HepG2 (cell line): ENCODE measurements at regions not wholly inside any gene's neighbourhood (a gene's known extent, or its start where the extent isn't known, plus 50 kb on each side); places are given as distances from the start of the nearest gene placed in this dataset.

Experiments
- ATAC-seq: fragments of 200-7000 bp; cut with Tn5 transposase; 3 replicates; pipeline ENCODE4 v1.9.1; 2020; ENCODE audit warnings: mild to moderate bottlenecking, moderate library complexity
- BruUV-seq: library from RNA; stranded (reverse); fragments of 400-500 nt; replicated peaks from 2 replicates; lab custom pipeline; 2021; lab: Mats Ljungman, UMichigan
- CTCF ChIA-PET: fragments of 300-600 bp; formaldehyde crosslinking; extraction: SDS; loops from one replicate; lab custom pipeline; 2021; ENCODE audit warnings: low total read pairs, inconsistent platforms, low intra/inter-chr PET ratio; lab: Yijun Ruan, JAX
- POLR2A ChIA-PET: fragments of 350-600 bp; sonication (Branson Sonifier 250); formaldehyde crosslinking; loops from one replicate; lab custom pipeline; 2020; ENCODE audit warnings: antibody characterized with exemption, inconsistent platforms; lab: Yijun Ruan, JAX
- DNase-seq: peaks from one replicate; pipeline ENCODE4 v3.0.0-alpha.2; 2015; ENCODE audit warnings: low spot score
- FAIRE-seq: peaks from 3 replicates; lab custom pipeline; 2011; peaks lifted over from hg19 to GRCh38; lab: Jason Lieb, UNC
- H2AFZ ChIP-seq: one replicate; pipeline ENCODE4 v1.6.1; 2011; ENCODE audit warnings: low read length, inconsistent platforms
- H3K27ac ChIP-seq: fragments of 300-600 bp; 3 replicates; pipeline ENCODE4 v1.8.0; 2011; ENCODE audit warnings: mixed run types, mild to moderate bottlenecking, mixed read lengths, low read length, inconsistent platforms; ENCODE audit not compliant: insufficient read depth; ENCODE audit errors: extremely low read length
- H3K27me3 ChIP-seq, 2 experiments: fragments of 200-600 bp in 1 of 2; 2 replicates in 1 of 2; 3 replicates in 1 of 2; pipeline versions ENCODE4 v1.6.0 to v1.8.0; 2011; ENCODE audit warnings: low read length in 2 of 2, mild to moderate bottlenecking in 2 of 2, moderate library complexity in 2 of 2, inconsistent platforms in 1 of 2; ENCODE audit not compliant: insufficient read depth in 2 of 2, control insufficient read depth in 1 of 2
- H3K36me3 ChIP-seq, 2 experiments: fragments of 200-600 bp in 1 of 2; replicated peaks in 1 of 2; 2 replicates in 1 of 2; 3 replicates in 1 of 2; pipeline versions ENCODE4 v1.5.1 to v1.8.0; 2011; ENCODE audit warnings: low read length in 2 of 2, inconsistent platforms in 1 of 2; ENCODE audit not compliant: insufficient read depth in 2 of 2, control insufficient read depth in 1 of 2
- H3K4me1 ChIP-seq: 2 replicates; pipeline ENCODE4 v1.5.1; 2012; ENCODE audit warnings: low read length, inconsistent platforms; ENCODE audit not compliant: insufficient read depth
- H3K4me2 ChIP-seq: 2 replicates; pipeline ENCODE4 v1.6.0; 2011; ENCODE audit warnings: low read depth, low read length, inconsistent platforms
- H3K4me3 ChIP-seq, 3 experiments: fragments of 200-600 bp in 1 of 3; sonication (generic), shearing (Covaris generic) in 1 of 3; replicated peaks in 1 of 3; 2 replicates each; pipeline ENCODE4 v1.5.1; 2011 to 2016; ENCODE audit warnings: low read length in 3 of 3, inconsistent platforms in 2 of 3, low read depth in 2 of 3, mild to moderate bottlenecking in 2 of 3, control low read depth in 1 of 3, mixed read lengths in 1 of 3; ENCODE audit not compliant: insufficient read depth in 1 of 3
- H3K79me2 ChIP-seq: one replicate; pipeline ENCODE4 v1.6.1; 2011; ENCODE audit warnings: low read length, inconsistent platforms; ENCODE audit not compliant: insufficient read depth
- H3K9ac ChIP-seq: 2 replicates; pipeline ENCODE4 v1.6.0; 2011; ENCODE audit warnings: mild to moderate bottlenecking, low read depth, low read length, inconsistent platforms; ENCODE audit not compliant: insufficient read depth
- H3K9me3 ChIP-seq: 2 replicates; pipeline ENCODE4 v1.5.1; 2012; ENCODE audit warnings: mild to moderate bottlenecking, low read length
- H4K20me1 ChIP-seq: 2 replicates; pipeline ENCODE4 v1.6.0; 2011; ENCODE audit warnings: inconsistent platforms, mild to moderate bottlenecking, low read length, moderate library complexity; ENCODE audit not compliant: insufficient read depth
- CREB1 ChIP-seq, 2 experiments: fragments of 450-650 bp in 1 of 2; IDR thresholded peaks; 2 replicates each; pipeline ENCODE4 v1.6.1; 2016 to 2017; ENCODE audit warnings: control low read depth in 1 of 2, mild to moderate bottlenecking in 1 of 2, missing compliant biosample characterization in 1 of 2, missing genetic modification characterization in 1 of 2
- ETV5 ChIP-seq: IDR thresholded peaks from 2 replicates; pipeline ENCODE4 v1.6.1; 2018; ENCODE audit warnings: missing biosample characterization, missing genetic modification reagents, inconsistent platforms, borderline replicate concordance
- HNF4G ChIP-seq, 2 experiments: sonication (generic) in 1 of 2; formaldehyde crosslinking in 1 of 2; IDR thresholded peaks; 2 replicates each; pipeline versions ENCODE4 v1.4.0 to v1.6.1; 2011 to 2020; ENCODE audit warnings: borderline replicate concordance in 2 of 2, low read depth in 2 of 2, mild to moderate bottlenecking in 2 of 2, low read length in 1 of 2, missing genetic modification reagents in 1 of 2, moderate library complexity in 1 of 2
- PAWR ChIP-seq: sonication (generic); formaldehyde crosslinking; IDR thresholded peaks from 2 replicates; pipeline ENCODE4 v1.4.0; 2020; ENCODE audit warnings: missing genetic modification reagents, mild to moderate bottlenecking, borderline replicate concordance
- PHF8 ChIP-seq: sonication (generic); formaldehyde crosslinking; IDR thresholded peaks from 2 replicates; pipeline ENCODE4 v1.5.0; 2020; ENCODE audit warnings: missing genetic modification reagents
- ZNF121 ChIP-seq: sonication (generic); formaldehyde crosslinking; IDR thresholded peaks from 2 replicates; pipeline ENCODE4 v1.5.0; 2020; ENCODE audit warnings: mild to moderate bottlenecking, missing genetic modification reagents
- ZNF234 ChIP-seq: sonication (generic); formaldehyde crosslinking; conservative IDR thresholded peaks from 2 replicates; pipeline ENCODE4 v1.5.1; 2020; ENCODE audit warnings: mild to moderate bottlenecking, missing genetic modification reagents
- ZNF761 ChIP-seq: sonication (generic); formaldehyde crosslinking; conservative IDR thresholded peaks from 2 replicates; pipeline ENCODE4 v1.4.0; 2020; ENCODE audit warnings: mild to moderate bottlenecking, missing genetic modification reagents
- ZSCAN9 ChIP-seq: IDR thresholded peaks from 2 replicates; pipeline ENCODE4 v1.6.1; 2016; ENCODE audit warnings: borderline replicate concordance
- WGBS: methylation state at CpG from one replicate; pipeline ENCODE4 v1.1.6; 2017; ENCODE audit warnings: low lambda C conversion rate; 5-methylcytosine and 5-hydroxymethylcytosine counted together
- in situ Hi-C: cut with HindIII; loops from 2 replicates; pipeline ENCODE4 v1.10.0; 2017; ENCODE audit warnings: low pct_unique_long_range_greater_than_20kb; ENCODE audit not compliant: extremely low pct_ligation_motif_present
- intact Hi-C: fragments of 100-400 bp; cut with micrococcal nuclease; formaldehyde crosslinking; loops from one replicate; pipeline ENCODE4 v1.10.0; 2022; ENCODE audit not compliant: unreplicated experiment
- TF ChIP-seq, protein P1 (sequence below): sonication (generic); formaldehyde crosslinking; IDR thresholded peaks from 2 replicates; pipeline ENCODE4 v1.4.0; 2020; ENCODE audit warnings: missing genetic modification reagents
- TF ChIP-seq, protein P2 (sequence below): sonication (generic); formaldehyde crosslinking; IDR thresholded peaks from 2 replicates; pipeline ENCODE4 v1.5.1; 2020; ENCODE audit warnings: missing genetic modification reagents, mild to moderate bottlenecking, borderline replicate concordance
- TF ChIP-seq, protein P3 (sequence below): sonication (generic); formaldehyde crosslinking; IDR thresholded peaks from 2 replicates; pipeline ENCODE4 v1.4.0; 2020; ENCODE audit warnings: missing genetic modification reagents
- TF ChIP-seq, protein P4 (sequence below): IDR thresholded peaks from 2 replicates; pipeline ENCODE4 v1.6.1; 2016

DNA sequence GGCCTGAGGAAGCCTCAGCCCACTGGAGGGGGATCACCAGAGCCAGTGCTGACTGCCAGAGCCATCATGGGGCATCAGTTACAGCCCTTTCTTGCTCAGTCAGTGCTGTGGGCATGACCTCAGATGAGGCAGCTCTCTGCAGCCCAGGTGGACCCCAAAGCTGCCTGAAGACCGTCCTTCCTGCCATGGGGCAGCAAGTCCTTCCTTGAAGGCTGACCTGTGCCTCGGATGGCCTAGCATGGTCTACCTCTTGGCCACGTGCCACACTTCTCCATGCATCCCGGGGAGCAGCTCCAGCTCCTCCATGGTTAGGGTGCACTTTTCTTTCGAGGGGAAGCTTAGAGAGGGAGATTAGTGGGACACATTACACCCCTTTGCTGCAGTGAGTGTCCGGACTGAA, 233.4 kb downstream of the VAPA start:
- no peaks in the 10 kb centered on the region; a peak in 1 of 5 replicates for H3K27me3 ChIP-seq
- H4K20me1 ChIP-seq = no peaks in the 10 kb centered on the region
- BruUV-seq = no TSS peak
- no peak overlapping the region for H3K4me3 ChIP-seq
- no peak for FAIRE-seq
- H3K4me1 ChIP-seq = 0 out of 2 replicates have a peak, but pooled peaks cover under 1% of the 10 kb centered on the region
- no peak for DNase-seq
- ChIA-PET POLR2A (no interaction called here), CTCF (no interaction called here)
- H3K9ac ChIP-seq = no peak overlapping the region
- intact Hi-C loops (no loop called here), in situ Hi-C loops (no loop called here)
- no peak for ATAC-seq
- no peaks in the 10 kb centered on the region for H3K79me2 ChIP-seq
- H2AFZ ChIP-seq = no peak overlapping the region
- 40% methylated on average over 1 of the region's 6 CpGs for WGBS
- no peak overlapping the region for H3K4me2 ChIP-seq
- no peak overlapping the region for H3K27ac ChIP-seq
- H3K36me3 ChIP-seq = no peaks in the 10 kb centered on the region
- H3K9me3 ChIP-seq = no peaks in the 10 kb centered on the region
- TF ChIP-seq ZNF761 (no peak), CREB1 (IDR thresholded peaks at IDR 0.05) (no peak), CREB1 (CRISPR knock-in tag; IDR thresholded peaks at IDR 0.05) (no peak), ZSCAN9 (CRISPR knock-in tag) (no peak), PAWR (no peak), ZNF121 (CRISPR knock-in tag) (no peak), PHF8 (CRISPR knock-in tag) (no peak), ZNF234 (CRISPR knock-in tag) (no peak), HNF4G (IDR thresholded peaks at IDR 0.05; ENCODE audit: borderline replicate concordance, low read depth, low read length) (no peak), HNF4G (CRISPR knock-in tag; IDR thresholded peaks at IDR 0.05; ENCODE audit: borderline replicate concordance, low read depth) (no peak), ETV5 (CRISPR knock-in tag) (no peak)
- TF ChIP-seq, protein P1, sequence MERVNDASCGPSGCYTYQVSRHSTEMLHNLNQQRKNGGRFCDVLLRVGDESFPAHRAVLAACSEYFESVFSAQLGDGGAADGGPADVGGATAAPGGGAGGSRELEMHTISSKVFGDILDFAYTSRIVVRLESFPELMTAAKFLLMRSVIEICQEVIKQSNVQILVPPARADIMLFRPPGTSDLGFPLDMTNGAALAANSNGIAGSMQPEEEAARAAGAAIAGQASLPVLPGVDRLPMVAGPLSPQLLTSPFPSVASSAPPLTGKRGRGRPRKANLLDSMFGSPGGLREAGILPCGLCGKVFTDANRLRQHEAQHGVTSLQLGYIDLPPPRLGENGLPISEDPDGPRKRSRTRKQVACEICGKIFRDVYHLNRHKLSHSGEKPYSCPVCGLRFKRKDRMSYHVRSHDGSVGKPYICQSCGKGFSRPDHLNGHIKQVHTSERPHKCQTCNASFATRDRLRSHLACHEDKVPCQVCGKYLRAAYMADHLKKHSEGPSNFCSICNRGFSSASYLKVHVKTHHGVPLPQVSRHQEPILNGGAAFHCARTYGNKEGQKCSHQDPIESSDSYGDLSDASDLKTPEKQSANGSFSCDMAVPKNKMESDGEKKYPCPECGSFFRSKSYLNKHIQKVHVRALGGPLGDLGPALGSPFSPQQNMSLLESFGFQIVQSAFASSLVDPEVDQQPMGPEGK = no peak
- TF ChIP-seq, protein P2, sequence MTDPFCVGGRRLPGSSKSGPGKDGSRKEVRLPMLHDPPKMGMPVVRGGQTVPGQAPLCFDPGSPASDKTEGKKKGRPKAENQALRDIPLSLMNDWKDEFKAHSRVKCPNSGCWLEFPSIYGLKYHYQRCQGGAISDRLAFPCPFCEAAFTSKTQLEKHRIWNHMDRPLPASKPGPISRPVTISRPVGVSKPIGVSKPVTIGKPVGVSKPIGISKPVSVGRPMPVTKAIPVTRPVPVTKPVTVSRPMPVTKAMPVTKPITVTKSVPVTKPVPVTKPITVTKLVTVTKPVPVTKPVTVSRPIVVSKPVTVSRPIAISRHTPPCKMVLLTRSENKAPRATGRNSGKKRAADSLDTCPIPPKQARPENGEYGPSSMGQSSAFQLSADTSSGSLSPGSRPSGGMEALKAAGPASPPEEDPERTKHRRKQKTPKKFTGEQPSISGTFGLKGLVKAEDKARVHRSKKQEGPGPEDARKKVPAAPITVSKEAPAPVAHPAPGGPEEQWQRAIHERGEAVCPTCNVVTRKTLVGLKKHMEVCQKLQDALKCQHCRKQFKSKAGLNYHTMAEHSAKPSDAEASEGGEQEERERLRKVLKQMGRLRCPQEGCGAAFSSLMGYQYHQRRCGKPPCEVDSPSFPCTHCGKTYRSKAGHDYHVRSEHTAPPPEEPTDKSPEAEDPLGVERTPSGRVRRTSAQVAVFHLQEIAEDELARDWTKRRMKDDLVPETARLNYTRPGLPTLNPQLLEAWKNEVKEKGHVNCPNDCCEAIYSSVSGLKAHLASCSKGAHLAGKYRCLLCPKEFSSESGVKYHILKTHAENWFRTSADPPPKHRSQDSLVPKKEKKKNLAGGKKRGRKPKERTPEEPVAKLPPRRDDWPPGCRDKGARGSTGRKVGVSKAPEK (CRISPR knock-in tag) = no peak
- TF ChIP-seq, protein P3, sequence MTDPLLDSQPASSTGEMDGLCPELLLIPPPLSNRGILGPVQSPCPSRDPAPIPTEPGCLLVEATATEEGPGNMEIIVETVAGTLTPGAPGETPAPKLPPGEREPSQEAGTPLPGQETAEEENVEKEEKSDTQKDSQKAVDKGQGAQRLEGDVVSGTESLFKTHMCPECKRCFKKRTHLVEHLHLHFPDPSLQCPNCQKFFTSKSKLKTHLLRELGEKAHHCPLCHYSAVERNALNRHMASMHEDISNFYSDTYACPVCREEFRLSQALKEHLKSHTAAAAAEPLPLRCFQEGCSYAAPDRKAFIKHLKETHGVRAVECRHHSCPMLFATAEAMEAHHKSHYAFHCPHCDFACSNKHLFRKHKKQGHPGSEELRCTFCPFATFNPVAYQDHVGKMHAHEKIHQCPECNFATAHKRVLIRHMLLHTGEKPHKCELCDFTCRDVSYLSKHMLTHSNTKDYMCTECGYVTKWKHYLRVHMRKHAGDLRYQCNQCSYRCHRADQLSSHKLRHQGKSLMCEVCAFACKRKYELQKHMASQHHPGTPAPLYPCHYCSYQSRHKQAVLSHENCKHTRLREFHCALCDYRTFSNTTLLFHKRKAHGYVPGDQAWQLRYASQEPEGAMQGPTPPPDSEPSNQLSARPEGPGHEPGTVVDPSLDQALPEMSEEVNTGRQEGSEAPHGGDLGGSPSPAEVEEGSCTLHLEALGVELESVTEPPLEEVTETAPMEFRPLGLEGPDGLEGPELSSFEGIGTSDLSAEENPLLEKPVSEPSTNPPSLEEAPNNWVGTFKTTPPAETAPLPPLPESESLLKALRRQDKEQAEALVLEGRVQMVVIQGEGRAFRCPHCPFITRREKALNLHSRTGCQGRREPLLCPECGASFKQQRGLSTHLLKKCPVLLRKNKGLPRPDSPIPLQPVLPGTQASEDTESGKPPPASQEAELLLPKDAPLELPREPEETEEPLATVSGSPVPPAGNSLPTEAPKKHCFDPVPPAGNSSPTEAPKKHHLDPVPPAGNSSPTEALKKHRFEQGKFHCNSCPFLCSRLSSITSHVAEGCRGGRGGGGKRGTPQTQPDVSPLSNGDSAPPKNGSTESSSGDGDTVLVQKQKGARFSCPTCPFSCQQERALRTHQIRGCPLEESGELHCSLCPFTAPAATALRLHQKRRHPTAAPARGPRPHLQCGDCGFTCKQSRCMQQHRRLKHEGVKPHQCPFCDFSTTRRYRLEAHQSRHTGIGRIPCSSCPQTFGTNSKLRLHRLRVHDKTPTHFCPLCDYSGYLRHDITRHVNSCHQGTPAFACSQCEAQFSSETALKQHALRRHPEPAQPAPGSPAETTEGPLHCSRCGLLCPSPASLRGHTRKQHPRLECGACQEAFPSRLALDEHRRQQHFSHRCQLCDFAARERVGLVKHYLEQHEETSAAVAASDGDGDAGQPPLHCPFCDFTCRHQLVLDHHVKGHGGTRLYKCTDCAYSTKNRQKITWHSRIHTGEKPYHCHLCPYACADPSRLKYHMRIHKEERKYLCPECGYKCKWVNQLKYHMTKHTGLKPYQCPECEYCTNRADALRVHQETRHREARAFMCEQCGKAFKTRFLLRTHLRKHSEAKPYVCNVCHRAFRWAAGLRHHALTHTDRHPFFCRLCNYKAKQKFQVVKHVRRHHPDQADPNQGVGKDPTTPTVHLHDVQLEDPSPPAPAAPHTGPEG (CRISPR knock-in tag) = no peak
- TF ChIP-seq, protein P4, sequence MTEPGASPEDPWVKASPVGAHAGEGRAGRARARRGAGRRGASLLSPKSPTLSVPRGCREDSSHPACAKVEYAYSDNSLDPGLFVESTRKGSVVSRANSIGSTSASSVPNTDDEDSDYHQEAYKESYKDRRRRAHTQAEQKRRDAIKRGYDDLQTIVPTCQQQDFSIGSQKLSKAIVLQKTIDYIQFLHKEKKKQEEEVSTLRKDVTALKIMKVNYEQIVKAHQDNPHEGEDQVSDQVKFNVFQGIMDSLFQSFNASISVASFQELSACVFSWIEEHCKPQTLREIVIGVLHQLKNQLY (CRISPR knock-in tag) = no peak
